ENCODE measurements at regions not wholly inside any gene's neighbourhood (a gene's known extent, or its start where the extent isn't known, plus 50 kb on each side); places are given as distances from the start of the nearest gene placed in this dataset.

DNA sequence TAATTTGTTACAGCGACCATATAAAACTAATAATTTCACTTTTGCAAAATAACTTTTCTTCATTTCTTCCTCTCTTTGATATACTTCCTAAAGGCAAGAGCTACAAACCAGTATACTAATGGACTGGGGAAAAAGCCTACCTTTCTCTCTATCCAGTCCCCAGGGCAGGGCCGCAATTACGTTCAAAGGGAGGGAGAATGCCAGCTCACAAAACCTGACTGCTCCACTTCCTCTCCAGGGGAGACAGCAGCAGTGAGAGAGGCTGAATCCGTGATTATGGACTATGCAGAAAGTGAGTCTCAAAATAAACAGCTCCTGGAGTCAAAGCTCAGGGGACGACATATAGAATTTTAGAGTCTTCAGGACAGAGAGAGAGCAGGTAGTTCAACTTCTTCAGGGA is 126.9 kb upstream of the HES1 start:
- no peak for DNase-seq (ENCODE audit: low read depth, low spot score)

DNA sequence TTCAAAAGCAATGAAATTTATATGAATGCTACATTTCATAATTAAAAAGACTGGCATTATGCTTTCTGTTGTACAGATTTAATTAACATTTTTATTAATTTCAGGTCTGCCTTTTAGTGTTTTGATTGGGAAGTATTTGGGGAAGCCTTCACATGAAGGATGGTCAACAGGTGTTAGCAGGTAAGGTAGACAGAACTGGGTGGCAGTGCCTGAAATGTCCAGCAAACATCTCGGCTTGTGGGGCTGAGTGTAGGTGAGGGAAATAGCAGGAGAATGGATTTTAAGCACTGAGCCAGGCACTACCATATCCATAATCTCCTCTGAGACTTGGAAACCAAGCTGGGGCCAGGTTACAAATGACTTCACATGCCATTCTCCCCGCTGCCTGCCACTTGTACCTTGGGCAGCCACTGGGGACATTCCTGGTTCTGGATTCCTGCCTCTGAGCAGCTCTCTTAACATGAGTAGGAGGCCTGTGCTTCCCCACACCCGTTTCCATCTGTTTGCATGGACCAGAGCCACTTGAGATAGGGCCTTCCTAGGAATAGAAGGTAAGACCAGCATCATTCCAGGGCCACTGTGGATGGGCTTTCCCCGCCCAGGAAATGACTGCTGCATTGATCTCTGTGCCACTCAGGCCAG is 125.9 kb upstream of the HES1 start:
- no peak for DNase-seq (ENCODE audit: low read depth, low spot score)

DNA sequence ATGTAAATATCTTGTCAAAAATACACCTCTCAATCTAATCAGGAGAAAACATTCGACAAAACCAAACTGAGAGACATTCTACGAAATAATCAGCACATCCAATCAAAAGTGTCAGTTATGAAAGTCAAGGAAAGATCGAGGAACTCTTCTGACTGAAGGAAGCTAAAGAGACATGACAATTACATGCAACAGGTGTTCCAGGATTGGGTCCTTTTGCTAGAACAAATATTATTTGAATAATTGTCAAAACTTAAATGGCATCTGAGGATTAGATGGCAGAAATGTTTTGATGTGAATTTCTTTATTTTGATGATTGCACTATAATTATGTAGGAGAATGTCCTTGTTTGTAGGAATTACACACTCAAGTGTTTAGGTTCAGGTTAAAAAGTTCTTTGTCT is 124.1 kb upstream of the HES1 start:
- no peak for DNase-seq (ENCODE audit: low read depth, low spot score)

DNA sequence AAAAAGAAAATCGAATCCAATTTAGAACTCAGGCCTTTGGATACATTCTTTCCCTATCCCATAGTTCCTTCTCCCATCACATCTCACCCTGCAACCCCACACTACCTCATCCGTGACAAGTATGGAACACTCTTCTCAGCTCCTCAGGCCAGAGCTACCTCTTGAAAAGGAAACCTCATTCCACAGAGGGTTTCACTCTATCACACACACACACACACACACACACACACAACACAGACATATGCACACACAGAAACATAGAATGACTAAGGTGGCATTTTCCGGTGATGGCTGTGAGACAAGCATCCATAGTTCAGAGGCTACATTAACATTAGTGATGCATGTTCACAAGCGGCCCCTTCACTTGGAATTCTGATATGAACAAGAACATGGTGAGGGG is 122.0 kb upstream of the HES1 start:
- DNase-seq (ENCODE audit: low read depth, low spot score) = no peak

DNA sequence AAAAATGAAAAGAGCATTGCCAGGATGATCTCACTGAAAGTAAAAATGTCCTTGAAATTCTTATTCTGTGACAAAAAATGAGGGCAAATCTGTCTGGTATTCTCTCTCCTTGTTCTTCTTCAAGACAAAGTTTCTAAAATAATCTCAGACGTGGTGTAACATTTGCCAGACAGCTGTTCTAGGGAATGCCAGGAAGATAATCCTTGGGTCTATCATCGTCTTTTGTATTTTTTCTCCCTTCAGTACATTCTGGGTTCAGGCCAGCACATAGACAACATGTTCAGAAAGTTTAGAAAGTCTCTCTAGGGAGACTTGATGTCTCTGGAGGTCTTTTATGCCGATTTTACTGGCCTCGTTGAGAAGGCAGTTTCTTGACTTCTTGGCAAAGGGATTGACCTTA is 121.2 kb upstream of the HES1 start:
- no peak for DNase-seq (ENCODE audit: low read depth, low spot score)

DNA sequence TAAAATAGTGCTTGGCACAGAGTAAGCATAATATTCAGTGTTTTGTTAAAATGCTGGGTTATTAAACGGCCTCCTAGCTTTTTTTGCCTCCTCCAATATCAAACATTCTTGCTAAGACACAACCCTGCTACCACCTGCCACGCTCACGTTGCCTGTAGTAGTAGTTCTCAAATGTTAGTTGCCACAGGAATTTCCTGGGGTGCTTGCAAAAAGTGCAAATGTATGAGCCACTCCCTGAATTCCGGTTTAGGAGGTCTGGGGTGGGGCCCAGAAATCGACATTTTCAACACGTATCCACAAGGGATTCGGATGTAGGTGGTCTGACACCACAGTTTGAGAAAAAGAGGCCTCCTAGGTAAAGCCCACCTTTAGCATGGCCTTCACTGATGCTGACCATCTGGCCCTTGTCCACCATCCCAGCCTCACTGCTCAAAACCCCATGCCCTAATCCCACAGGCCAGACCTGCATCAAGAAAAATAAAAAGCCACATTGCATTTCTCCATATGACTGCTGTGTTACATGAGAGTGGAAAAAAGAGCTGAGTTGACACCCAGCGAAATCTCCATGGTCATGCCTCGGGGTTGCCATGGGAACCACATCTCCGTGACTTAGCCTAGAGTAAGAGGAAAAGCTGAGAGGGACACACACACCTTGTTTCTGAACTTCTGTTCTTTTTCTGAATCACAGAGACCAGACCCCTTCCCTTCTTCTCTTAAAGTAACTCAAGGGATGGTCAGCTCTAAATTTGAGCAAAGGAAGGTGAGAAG is 116.4 kb upstream of the HES1 start:
- DNase-seq (ENCODE audit: low read depth, low spot score) = no peak

DNA sequence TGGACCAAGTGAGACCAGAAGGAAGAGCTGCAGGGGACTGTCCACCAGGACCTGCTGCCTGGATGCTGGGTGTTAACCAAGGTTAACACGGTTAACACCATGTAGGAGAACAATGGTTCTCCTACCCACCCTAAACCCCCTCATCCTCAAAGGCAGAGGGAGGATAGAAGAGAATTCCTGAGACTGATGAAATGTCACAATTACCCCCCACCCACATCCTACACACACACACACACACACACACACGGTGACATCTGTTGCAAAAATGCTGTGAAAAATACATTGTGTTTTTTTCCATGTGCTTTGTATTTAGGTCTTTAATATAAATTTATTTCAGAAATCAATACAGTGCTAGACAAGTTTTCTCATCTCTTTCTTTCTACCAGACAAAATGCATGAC is 113.9 kb upstream of the HES1 start:
- DNase-seq (ENCODE audit: low read depth, low spot score) = no peak

DNA sequence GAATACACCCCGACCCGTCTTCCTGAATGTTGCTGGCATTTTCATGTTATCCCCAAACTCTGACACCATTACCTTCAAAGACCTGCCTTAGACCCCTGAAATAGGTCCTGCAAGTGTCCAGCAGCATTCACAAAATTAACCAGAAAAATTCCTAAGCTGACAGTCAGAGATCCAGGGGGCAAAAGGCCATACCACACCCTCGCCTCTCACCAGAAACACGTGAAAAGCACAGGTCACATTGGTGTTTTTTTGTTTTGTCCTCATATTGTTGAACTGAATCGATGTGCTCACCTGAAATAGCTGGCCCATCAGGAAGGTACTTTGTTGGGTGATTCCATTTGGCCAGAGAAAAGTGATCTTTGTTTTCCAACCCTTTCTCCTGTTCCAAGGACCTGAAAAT is 113.1 kb upstream of the HES1 start:
- no peak for DNase-seq (ENCODE audit: low read depth, low spot score)

DNA sequence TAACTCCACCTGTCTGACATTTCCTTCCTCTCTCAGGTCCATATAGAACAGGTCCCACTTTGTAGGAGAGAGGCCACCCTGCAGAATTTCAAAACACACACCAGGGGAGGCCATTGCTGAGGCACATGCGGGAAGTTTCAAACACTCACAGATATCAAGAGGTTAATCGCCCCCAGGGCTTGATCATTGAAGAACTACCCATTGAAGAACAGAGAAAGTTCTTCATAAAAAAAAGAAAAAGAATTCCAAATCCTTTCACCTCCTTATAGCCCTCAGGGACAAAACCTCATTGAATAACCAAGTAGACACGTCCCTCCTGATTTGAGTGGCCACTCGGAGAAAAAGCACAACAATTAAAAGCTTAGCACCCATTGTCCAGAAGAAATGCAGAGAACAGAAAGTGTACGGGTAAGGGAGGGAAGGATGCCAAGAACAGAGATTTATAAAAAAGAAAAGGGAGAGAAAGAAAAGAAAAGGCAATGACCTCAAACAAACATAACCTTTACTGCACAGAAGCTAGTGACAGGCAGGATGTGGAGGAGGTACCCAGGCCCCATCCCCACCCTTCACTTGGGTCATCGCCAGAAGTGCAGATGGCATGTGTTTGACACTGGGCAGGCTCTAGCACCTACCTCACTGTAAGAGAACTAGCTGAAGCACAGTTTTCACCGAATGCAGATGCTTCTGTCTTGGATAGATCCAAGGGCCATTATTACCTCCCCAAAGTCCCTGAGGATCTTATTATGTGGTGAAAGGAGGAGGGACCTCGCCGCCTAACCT is 112.3 kb upstream of the HES1 start:
- no peak for DNase-seq (ENCODE audit: low read depth, low spot score)

DNA sequence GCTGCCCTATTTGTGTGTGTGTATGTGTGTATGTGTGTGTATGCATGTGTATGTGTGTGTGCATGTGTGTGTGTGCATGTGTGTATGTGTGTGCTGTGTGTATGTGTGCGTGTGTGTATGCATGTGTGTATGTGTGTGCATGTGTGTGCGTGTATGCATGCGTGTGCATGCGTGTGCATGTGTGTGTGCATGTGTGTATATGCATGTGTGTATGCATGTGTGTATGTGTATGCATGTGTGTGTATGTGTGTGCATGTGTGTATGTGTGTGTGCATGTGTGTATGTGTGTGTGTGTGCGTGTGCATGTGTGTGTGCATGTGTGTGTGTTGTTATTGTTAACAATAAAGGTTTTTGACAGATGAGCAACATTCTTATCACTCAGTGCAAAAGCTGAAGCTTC is 110.8 kb upstream of the HES1 start:
- DNase-seq (ENCODE audit: low read depth, low spot score) = no peak

DNA sequence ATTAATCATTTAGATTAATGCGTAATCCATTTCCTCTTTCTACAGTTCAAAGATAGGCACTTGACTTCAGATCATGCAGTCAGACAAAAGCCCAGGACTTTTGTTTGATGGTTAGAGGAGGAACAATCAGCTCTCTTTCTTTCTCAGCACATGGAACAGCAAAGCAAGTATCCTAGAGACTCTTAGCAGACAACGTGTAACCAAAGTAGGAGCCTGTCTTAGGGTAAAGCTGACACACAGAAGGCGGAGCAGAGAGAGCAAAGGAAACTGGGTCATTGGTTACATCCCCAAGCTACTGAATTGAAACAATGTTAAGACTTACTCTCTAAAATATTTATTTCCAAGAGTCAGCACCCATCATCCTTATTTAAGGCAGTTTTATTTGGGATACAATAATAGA is 110.0 kb upstream of the HES1 start:
- no peak for DNase-seq (ENCODE audit: low read depth, low spot score)

DNA sequence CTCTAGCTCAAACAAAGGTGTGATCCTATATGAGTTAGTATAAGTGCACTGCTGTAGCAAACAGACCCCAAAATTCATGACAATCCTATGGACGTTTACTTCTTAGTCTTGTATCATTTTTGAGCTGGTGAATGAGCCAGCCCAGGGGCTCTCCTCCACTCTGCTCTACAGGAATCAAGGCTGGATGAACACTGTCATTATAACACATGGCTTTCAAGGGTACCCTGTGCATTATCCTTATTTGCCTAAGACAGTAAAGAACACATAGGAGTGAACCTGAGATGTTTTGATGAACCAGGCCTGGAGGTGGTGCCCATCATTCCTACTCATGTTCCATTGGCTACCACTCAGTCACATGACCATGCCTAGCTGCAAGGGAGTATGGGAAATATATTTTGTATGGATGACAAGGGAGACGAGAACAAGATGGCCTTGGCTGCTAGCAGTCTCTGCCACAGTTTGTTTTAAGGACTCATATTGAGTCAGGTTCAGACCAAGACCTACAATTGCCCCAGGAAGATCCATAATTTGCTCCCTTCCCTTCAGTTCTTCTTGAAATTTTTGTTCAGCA is 107.4 kb upstream of the HES1 start:
- no peak for DNase-seq (ENCODE audit: low read depth, low spot score)

DNA sequence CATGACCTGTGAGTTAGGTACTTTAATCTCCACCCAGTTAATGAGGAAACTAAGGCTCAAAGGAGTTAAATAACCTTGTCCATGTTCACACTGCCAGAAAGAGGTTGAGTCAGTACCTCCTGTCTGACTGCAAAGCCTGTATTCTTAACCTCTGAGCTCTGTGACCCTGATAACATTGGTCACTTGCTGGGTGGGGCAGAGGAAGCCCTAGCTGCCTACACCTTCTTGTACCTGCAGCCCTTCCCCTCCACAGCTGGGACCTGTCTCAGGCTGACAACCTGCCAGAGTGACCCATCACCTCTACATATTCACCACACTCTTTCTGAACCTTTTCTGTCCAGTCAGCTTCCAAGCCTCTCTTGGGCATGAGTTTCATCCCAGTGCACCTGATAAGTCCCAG is 106.1 kb upstream of the HES1 start:
- no peak for DNase-seq (ENCODE audit: low read depth, low spot score)

DNA sequence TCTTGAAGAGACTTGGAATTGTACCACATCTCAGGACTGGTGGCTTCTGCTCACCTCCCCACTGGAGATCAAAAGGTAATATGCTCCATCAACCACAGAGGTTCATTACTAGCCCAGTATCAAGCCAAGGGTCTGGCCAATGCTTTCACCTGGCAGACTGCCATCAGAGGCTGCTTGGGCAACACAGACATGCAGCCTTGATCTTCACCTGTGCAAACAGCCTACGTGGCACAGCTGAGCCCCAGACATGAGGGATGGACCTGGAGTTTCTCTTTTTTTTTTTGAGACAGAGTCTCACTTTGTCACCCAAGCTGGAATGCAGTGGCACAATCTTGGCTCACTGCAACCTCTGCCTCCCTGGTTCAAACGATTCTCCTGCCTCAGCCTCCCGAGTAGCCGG is 105.6 kb upstream of the HES1 start:
- DNase-seq (ENCODE audit: low read depth, low spot score) = no peak

DNA sequence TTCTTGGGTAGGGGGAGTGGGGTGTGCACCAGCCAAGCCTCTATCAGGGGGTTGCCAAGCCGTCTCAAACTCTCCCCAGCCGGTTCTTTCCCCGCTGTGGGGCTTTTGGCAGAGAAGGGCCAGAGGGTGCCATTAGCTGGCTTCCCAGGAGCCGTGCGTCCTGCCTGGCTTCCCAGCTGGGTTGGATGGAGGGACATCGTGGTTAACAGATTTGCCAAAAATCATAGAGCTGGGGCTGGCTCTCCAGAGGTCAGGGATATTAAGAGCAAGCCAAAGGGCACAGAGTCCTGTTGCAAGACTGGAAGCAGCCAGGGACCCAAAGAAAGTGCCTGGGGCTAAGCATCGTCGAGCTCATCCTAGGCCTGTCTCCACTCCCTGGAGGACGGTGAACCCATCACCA is 104.6 kb upstream of the HES1 start:
- no peak for DNase-seq (ENCODE audit: low read depth, low spot score)

DNA sequence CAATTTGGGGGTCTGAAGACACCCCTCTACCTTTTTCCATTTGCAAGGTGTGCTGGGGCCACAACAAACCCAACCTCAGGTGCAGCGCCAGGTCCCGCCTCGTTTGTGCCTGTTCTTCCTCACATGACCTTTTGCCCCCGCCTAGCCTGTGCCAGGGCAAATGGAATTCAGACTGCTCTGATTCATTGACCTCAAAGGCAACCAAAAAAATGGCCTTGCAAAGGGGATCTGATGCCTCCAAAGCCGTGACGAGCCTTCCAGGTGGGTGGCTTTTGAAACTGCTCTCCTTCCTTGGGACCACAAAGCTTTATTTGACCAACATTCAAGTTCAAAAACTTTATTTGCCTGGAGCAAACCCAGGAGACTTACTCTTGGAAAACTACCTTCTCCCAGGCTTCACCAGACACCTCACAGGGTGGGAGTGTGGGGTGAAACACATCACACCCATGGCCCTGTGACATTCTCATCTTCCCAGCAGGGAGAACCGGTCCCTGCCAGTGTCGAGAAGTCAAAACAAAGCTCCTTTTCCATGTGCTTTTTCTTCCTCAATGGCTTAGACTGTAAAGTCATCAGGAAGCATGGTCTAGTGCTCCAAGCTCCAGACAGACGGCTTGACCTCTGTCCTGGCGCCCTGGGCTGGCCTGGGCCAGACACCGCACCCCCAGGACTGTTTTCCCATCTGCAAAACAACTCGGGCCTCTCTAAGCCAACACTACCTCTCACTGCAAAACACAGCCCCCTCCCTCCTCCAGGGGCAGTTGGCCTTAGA is 103.9 kb upstream of the HES1 start:
- no peak for DNase-seq (ENCODE audit: low read depth, low spot score)

DNA sequence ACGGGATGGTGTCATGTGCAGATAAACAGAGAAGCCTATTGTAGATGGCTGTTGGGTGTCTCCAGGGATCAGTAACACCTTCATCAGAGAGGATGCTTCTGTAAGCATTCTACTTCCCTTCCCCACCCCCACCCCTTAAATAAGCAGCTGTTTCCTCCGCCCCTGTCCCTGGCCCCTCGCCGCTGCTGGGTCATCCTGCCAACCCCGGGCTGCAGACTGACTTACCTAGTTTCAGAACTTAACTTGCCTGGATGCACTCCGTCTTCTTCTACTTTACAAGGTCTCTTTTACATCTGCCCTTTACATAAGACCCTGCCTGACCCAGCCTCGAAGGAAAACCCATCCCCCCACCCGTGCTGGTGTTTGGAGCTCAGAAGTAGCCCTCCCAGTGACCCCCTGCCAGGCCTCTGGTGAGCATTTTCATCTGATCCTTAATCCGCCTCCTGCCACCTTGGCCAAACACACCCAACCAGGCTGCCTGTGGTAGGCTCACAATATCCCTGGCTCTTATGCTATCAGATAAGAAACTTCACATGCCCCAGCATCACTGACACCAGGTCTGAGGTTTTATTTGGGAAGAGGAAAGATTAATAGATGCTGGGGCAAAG is 103.0 kb upstream of the HES1 start:
- DNase-seq (ENCODE audit: low read depth, low spot score) = no peak

DNA sequence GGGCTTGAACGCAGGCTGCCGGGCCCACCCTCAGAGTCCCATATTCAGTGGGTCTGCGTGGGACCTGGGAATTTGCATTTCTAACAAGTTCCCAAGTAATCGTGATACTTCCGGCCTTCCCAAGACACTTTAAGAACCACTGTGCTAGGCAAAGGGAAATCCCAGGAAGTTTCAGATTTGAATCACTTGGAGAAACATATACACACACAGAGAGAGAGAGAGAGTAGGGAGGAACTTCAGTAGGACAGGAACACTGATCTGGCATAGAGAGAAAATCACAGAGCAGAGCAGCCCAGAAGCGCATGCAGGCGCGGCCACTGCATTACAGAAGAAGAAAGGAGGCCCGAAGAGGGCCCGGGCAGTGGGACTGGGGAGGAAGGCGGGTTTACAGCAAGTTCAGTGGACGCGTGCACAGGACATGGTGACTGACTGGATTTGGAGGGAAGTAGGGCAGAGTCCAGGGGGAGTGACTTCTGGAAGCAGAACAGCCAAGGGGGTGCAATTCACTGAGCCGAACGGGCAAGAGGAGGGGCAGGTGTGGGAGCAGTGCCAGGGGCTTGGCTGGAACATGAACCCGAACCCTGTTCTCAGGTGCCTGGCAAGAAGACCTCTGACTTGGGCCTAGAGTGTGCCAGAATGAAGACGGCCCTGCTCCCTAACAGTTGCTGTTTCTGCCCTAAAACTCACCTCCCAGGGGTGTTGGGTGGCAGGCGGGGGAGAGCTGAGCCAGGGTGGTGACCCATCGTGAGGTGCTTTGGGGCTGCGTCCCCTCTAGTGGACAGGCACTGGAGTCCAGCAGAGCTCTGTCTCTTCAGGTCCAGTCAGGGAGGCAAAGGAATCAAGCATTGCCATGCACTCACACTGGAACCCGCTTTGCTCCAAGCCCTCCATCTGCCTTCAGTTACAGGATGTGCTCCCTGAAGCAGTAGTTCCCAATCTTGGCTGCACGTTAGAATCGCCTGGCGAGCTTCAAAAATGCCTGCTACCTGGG is 101.3 kb upstream of the HES1 start:
- no peak for DNase-seq (ENCODE audit: low read depth, low spot score)

DNA sequence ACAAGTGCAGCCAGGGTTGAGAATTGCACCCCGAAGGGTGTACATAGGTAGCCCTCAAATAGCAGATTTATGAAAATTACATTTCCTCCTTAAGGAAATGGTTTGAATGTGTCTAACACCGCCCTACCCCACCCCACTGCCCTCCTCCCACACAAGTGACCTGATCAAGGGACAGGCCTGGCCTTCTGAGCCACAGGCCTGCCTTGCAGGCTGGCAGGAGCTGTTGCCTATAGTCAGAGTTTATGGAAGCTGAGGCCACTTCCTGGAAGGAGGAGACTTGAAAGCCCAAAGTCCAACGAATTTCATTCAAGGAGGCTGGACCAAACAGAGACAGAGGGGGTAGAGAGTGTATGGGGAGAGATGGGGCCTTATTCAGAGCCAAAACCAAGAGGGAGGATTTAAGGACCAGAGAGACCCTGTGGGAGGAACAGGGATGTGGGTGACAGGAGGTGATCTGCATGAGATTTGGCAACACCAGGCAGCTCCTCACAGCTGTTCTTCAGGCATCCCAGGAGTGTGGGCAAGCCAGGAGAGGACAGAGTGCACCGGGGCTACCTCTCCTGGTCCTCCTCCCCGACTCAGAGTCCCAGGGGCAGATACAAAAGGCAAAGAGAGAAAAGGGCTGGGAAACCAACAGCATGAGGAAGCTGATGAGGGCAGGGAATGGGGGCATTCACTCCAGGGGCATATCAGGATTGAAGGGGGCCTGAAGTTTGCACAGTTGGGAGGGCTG is 100.4 kb upstream of the HES1 start:
- DNase-seq (ENCODE audit: low read depth, low spot score) = no peak

Data from pulmonary artery endothelial cell (primary cell).